Nucleus accumbens (tissue), 56 donors: ENCODE measurements at regions not wholly inside any gene's neighbourhood (a gene's known extent, or its start where the extent isn't known, plus 50 kb on each side); places are given as distances from the start of the nearest gene placed in this dataset.

ENCODE experiments used
- DNase-seq, 56 donors: peaks; one replicate each; lab custom pipeline; 2025; lab: John Stamatoyannopoulos, UW

- DNase-seq = no peak
Observed at GRCh38 chr6:123747515-123747914, 56.1 kb upstream of the NKAIN2 start.

DNA sequence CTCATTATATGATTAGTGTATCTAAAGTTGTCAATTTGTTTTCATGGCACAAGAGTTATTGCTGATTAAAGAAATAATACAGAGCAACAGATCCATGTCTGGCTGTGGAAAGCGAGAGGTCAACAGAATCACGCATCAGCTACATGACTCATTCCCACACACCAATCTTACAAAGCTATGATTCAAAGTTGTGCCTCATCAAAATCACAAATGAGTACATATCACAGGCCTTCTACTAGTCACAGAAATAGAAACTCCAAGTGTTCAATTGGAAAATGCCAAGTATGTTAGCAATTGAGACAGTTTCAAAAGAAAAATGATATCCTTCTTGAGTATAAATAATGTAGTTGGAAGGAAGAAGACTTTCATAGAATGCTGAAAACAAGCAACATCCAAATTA is 57.8 kb upstream of the NKAIN2 start:
- DNase-seq = peak in 4 of 56 donors; percentile 2 to 31 (median 8)

GRCh38 chr6:123744840-123745239 is 58.8 kb upstream of the NKAIN2 start:
- DNase-seq = no peak

- no peak for DNase-seq
Observed at GRCh38 chr6:123742626-123743025, 61.0 kb upstream of the NKAIN2 start.

DNA sequence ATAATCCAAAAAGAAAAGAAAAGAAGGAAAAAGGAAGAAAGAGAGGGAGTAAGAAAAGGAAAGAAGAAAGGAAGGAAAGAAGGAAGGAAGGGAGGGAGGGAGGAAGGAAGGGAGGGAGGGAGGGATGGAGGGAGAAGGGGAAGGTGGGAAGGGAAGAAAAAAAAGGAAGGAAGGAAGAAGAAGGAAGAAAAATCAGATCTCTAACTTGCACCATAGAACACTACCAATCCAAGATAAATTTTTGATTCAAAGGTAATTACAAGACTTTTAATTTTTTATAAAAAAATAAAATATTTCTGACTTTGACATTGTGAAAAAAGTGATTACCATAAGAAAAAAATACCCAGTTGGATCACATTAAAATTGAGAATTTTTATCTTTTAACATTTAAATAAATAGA is 70.5 kb upstream of the NKAIN2 start:
- DNase-seq = no peak

- DNase-seq = no peak
Observed at GRCh38 chr6:123716506-123716905, 79.8 kb upstream of the TRDN start.

DNA sequence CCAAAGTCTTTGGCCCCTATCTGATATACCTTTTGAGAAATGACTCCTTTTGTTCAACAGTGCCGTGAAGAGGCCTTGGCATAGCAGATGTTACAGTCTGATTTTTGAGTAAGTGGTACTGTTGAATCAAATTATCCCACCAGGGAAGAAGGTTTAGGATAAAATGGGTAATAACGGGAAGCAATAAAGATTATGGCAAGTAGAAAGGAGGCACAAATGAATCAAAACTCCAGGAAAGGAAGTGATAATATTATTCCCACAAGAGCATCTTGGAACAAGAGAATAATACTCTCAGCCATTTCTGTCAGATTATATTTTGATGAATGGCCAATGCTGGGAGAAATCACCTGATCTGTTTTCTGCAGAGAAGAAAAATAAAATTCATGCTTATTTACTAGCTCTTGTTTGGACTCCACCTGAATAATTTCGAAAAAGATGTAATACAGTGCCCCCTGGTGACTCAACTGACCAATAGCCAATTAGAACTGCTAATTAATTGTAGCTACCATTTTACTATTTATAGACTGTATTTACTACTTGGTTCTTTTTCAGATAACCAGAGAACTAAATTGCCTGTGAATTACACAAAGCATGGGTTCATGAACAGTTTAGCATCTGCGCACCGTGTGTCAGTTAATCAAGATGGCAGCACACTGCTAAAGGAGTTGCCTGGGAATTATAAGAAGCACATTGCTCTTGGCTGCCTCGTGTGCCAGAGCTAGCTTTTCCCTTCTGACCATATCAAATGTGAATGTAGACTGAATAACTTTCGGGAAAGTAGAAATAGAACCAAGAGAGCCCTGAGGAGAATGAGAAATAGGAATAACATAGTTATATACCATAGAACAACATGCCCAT is 78.5 kb upstream of the TRDN start:
- DNase-seq = peak in 2 of 56 donors; percentile 0 to 2

DNA sequence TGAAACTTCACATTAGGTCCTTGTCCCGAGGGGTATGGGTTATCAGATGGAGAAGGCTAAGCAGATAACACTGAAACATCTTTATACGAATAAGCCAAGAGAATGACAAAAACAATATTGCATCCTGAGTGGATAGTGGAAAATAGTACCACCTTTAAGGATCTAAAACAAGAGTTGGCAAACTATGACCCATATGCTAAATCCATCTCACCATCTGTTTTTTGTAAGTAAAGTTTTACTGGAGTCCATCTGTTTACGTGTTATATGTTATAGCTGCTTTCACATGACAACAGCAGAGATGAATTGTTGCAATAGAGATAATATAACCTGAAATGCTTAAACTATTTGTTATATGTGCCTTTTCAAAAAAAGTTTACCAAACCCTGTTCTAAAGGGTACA is 76.1 kb upstream of the TRDN start:
- DNase-seq = no peak

DNA sequence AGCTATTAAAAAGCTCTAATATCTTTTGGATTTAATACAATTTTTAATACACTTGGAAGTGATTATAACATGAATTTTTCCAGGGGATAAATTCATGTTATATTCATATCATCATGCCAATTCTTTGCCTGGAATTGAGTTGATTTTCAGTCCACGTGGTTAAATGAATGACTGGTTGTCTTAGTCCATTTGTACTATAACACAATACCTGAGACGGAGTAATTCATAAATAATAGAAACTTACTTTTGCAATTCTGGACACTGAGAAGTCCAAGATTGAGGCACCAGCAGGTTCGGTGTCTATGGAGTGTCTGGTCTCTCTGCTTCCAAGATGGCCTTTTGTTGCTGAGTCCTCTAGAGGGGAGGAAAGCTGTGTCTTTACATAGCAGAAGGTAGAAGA is 66.2 kb upstream of the TRDN start:
- DNase-seq = no peak

- no peak for DNase-seq
Observed at GRCh38 chr6:123687864-123688263, 51.1 kb upstream of the TRDN start.
